Hepatocyte (in vitro differentiated cells): ENCODE measurements at regions not wholly inside any gene's neighbourhood (a gene's known extent, or its start where the extent isn't known, plus 50 kb on each side); places are given as distances from the start of the nearest gene placed in this dataset.

Experiments used
- EZH2phosphoT487 ChIP-seq: fragments of 200-600 bp; sonication (generic); IDR thresholded peaks from one replicate; pipeline ENCODE4 v1.6.1; 2018; ENCODE audit warnings: antibody characterized with exemption, mild to moderate bottlenecking, low read depth, moderate library complexity; ENCODE audit not compliant: unreplicated experiment, severe bottlenecking
- TF ChIP-seq, protein P1 (sequence below): fragments of 200-600 bp; sonication (generic); IDR thresholded peaks from 2 replicates; pipeline ENCODE4 v1.5.1; 2016; ENCODE audit warnings: antibody characterized with exemption, mild to moderate bottlenecking; ENCODE audit not compliant: poor library complexity

DNA sequence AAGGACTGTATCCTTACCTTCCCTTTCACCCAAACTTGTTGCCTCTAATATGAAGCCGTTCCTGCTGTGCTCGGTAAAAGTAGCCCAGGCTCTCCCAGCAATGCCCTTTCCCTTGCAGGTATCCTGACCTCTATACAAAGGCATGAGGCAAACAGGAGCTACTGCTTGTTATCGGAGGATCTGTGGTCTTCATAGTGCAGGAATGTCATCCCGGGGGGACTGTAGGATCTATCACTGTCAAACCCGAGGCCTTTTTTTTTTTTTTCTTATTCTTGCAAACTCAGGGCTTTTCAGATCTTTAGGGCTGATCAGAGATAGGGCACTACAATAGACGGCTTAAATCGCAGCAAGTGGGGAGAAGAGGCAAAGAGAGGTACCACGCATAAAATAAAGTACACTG lies 1206.6 kb downstream of the TYW1 start:
- TF ChIP-seq, protein P1, sequence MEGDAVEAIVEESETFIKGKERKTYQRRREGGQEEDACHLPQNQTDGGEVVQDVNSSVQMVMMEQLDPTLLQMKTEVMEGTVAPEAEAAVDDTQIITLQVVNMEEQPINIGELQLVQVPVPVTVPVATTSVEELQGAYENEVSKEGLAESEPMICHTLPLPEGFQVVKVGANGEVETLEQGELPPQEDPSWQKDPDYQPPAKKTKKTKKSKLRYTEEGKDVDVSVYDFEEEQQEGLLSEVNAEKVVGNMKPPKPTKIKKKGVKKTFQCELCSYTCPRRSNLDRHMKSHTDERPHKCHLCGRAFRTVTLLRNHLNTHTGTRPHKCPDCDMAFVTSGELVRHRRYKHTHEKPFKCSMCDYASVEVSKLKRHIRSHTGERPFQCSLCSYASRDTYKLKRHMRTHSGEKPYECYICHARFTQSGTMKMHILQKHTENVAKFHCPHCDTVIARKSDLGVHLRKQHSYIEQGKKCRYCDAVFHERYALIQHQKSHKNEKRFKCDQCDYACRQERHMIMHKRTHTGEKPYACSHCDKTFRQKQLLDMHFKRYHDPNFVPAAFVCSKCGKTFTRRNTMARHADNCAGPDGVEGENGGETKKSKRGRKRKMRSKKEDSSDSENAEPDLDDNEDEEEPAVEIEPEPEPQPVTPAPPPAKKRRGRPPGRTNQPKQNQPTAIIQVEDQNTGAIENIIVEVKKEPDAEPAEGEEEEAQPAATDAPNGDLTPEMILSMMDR: no peak
- TF ChIP-seq EZH2phosphoT487: no peak
